ENCODE measurements at regions not wholly inside any gene's neighbourhood (a gene's known extent, or its start where the extent isn't known, plus 50 kb on each side); places are given as distances from the start of the nearest gene placed in this dataset.

- TF ChIP-seq, protein P1, sequence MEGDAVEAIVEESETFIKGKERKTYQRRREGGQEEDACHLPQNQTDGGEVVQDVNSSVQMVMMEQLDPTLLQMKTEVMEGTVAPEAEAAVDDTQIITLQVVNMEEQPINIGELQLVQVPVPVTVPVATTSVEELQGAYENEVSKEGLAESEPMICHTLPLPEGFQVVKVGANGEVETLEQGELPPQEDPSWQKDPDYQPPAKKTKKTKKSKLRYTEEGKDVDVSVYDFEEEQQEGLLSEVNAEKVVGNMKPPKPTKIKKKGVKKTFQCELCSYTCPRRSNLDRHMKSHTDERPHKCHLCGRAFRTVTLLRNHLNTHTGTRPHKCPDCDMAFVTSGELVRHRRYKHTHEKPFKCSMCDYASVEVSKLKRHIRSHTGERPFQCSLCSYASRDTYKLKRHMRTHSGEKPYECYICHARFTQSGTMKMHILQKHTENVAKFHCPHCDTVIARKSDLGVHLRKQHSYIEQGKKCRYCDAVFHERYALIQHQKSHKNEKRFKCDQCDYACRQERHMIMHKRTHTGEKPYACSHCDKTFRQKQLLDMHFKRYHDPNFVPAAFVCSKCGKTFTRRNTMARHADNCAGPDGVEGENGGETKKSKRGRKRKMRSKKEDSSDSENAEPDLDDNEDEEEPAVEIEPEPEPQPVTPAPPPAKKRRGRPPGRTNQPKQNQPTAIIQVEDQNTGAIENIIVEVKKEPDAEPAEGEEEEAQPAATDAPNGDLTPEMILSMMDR (IDR thresholded peaks at IDR 0.05; ENCODE audit: control insufficient read depth, insufficient read depth, low read depth, low read length, missing control alignments) = no peak
Measured at GRCh38 chr9:84490842-84491325, 150.3 kb upstream of the SLC28A3 start.

DNA sequence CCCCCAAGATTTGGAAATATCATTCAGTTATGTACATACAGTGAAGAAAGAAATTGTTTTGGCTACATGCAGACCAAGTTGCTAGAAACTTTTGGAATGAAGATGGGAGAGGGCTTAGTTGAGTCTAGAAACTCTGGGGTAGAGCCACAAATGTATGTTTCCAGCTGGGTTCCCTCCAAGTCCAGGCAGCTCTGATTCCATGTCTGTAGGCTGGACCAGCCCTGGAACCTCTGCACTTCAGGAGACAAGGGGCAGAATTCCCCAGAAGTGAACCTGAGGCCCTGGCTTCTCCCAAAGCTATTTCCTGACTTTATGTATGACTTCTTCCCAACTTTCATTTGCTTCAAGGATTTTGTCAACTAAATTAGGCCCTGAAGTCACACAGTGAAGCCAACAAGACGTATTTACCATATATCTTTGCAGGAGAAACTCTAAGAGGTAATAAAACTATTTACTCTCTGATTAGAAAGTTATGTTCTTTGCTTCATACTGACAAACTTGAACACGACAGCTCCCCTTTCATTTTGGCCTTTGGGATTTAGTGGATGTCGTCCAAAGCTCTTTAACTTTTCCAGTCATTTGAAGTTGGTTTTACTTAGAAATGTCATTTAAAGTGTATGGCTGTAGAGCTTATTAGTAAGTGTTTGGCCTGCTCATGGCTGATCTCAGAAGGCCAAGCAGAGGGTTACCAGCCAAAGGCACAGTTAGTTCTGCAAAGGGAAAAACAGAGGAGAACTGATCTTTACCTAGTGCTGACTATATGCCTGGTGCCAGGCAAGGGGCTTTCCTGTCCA is 152.0 kb upstream of the SLC28A3 start:
- no peak for DNase-seq (ENCODE audit: low read depth)
- no peak overlapping the region for H3K4me3 ChIP-seq (ENCODE audit: control insufficient read depth, low read depth, low read length)
- TF ChIP-seq, protein P1 (IDR thresholded peaks at IDR 0.05; ENCODE audit: control insufficient read depth, insufficient read depth, low read depth, low read length, missing control alignments) = no peak

More at GRCh38 chr9:84490842-84491325, 150.3 kb upstream of the SLC28A3 start:
- no peak for DNase-seq (ENCODE audit: low read depth)
- no peak overlapping the region for H3K4me3 ChIP-seq (ENCODE audit: control insufficient read depth, low read depth, low read length)

- DNase-seq (ENCODE audit: low read depth) = no peak
- H3K4me3 ChIP-seq (ENCODE audit: control insufficient read depth, low read depth, low read length) = no peak overlapping the region
- TF ChIP-seq, protein P1 (IDR thresholded peaks at IDR 0.05; ENCODE audit: control insufficient read depth, insufficient read depth, low read depth, low read length, missing control alignments) = no peak
Measured at GRCh38 chr9:84493284-84493947, 152.9 kb upstream of the SLC28A3 start.

GRCh38 chr9:84499969-84500582 is 159.5 kb upstream of the SLC28A3 start:
- no peak for DNase-seq (ENCODE audit: low read depth)
- TF ChIP-seq, protein P1 (IDR thresholded peaks at IDR 0.05; ENCODE audit: control insufficient read depth, insufficient read depth, low read depth, low read length, missing control alignments) = no peak
- no peak overlapping the region for H3K4me3 ChIP-seq (ENCODE audit: control insufficient read depth, low read depth, low read length)

- H3K4me3 ChIP-seq (ENCODE audit: control insufficient read depth, low read depth, low read length) = no peak overlapping the region
- TF ChIP-seq, protein P1 (IDR thresholded peaks at IDR 0.05; ENCODE audit: control insufficient read depth, insufficient read depth, low read depth, low read length, missing control alignments) = no peak
- DNase-seq (ENCODE audit: low read depth) = no peak
Measured at GRCh38 chr9:84500826-84501225, 160.3 kb upstream of the SLC28A3 start.

DNA sequence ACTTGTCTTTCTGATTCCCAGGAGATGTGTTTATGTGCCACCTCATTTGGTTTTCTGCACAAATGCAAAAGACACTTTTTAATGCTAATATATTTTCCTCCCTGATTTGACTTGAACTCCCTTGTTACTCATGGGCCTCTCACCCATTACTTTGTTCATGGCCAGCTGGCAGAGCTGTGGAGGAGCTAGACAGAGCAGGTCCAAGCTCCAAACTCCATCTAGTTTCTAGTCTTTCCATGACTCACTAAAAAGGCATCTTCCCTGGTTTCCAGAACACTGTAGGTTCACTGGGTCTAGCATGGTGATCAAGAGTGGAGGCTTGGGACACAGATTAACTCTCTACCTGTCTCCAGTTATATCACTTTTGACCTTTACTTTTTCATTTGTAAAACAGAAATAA is 161.0 kb upstream of the SLC28A3 start:
- no peak overlapping the region for H3K4me3 ChIP-seq (ENCODE audit: control insufficient read depth, low read depth, low read length)
- DNase-seq (ENCODE audit: low read depth) = no peak
- TF ChIP-seq, protein P1 (IDR thresholded peaks at IDR 0.05; ENCODE audit: control insufficient read depth, insufficient read depth, low read depth, low read length, missing control alignments) = no peak

Measured in AG09309 (cell line).